Vagina (tissue), 2 donors: ENCODE measurements at regions not wholly inside any gene's neighbourhood (a gene's known extent, or its start where the extent isn't known, plus 50 kb on each side); places are given as distances from the start of the nearest gene placed in this dataset.

Source experiments
- DNase-seq, 2 donors: peaks; one replicate each; pipeline ENCODE4 v3.0.0-alpha.2; 2017; ENCODE audit errors: extremely low spot score in 2 of 2
- H3K27ac ChIP-seq: fragments of 200-600 bp; sonication (generic); one replicate; pipeline ENCODE4 v1.5.1; 2019
- H3K27me3 ChIP-seq: fragments of 200-600 bp; sonication (generic); one replicate; pipeline ENCODE4 v1.5.1; 2019
- H3K36me3 ChIP-seq, 2 donors: fragments of 200-600 bp; sonication (generic); one replicate each; pipeline ENCODE4 v1.5.1; 2017 to 2019
- H3K4me1 ChIP-seq: fragments of 200-600 bp; sonication (generic); one replicate; pipeline ENCODE4 v1.5.1; 2019
- H3K4me3 ChIP-seq, 2 donors: fragments of 200-600 bp; sonication (generic); 1 replicate in 1 of 2; 2 replicates in 1 of 2; pipeline ENCODE4 v1.5.1; 2016 to 2019
- H3K9me3 ChIP-seq: fragments of 200-600 bp; sonication (generic); one replicate; pipeline ENCODE4 v1.5.1; 2019
- CTCF ChIP-seq, 3 experiments: fragments of 450-650 bp in 2 of 3; fragments of 200-600 bp in 1 of 3; sonication (generic) in 1 of 3; IDR thresholded peaks; one replicate each; pipeline ENCODE4 v1.5.1; 2017 to 2019; ENCODE audit warnings: antibody characterized with exemption in 3 of 3, mild to moderate bottlenecking in 2 of 3, moderate library complexity in 2 of 3
- POLR2A ChIP-seq, 2 donors: fragments of 450-650 bp; IDR thresholded peaks; one replicate each; pipeline ENCODE4 v1.6.1; 2017; ENCODE audit warnings: antibody characterized with exemption in 2 of 2, mild to moderate bottlenecking in 2 of 2, moderate library complexity in 2 of 2
- POLR2AphosphoS5 ChIP-seq, 2 donors: sonication (generic); formaldehyde crosslinking; IDR thresholded peaks; one replicate each; pipeline ENCODE4 v1.9.0; 2017; ENCODE audit warnings: antibody characterized with exemption in 2 of 2, mild to moderate bottlenecking in 2 of 2, low read depth in 1 of 2; ENCODE audit not compliant: insufficient read depth in 1 of 2
- intact Hi-C: fragments of 100-400 bp; cut with DNase I; formaldehyde crosslinking; loops from one replicate; pipeline ENCODE4 v1.15.1; 2023

DNA sequence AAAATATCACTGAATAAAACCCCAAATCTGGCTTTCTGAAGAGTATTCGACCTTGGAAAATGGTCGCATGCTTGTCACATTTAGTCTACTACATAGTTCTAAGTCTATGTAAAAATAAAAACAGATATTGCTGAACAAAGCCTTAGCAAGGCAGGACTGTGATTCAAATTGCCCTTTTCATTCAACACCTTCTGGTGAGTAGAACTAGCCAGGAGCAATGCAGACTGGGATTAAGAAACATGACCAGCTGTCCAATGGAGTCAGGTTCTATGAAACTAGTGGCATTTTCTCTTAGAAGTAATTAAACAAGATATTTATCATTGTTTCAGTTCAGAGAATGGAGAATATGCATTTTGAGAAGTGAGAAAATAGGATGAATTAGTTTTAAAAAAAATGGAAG lies 1260.5 kb upstream of the ACVR2A start:
- Histone ChIP-seq H3K4me1 (no peaks in the 10 kb centered on the region), H3K27me3 (no peaks in the 10 kb centered on the region), H3K36me3 (no peaks in the 10 kb centered on the region), H3K9me3 (no peaks in the 10 kb centered on the region), H3K4me3 (no peak overlapping the region), H3K27ac (no peak overlapping the region)
- TF ChIP-seq POLR2A (IDR thresholded peaks at IDR 0.05) (no peak), CTCF (IDR thresholded peaks at IDR 0.05) (no peak), POLR2AphosphoS5 (IDR thresholded peaks at IDR 0.05; ENCODE audit: insufficient read depth in 1 of 2, low read depth in 1 of 2) (no peak)
- DNase-seq: no peak
- intact Hi-C loops: no loop called here

- Histone ChIP-seq H3K36me3 (no peaks in the 10 kb centered on the region), H3K27me3 (no peaks in the 10 kb centered on the region), H3K9me3 (no peaks in the 10 kb centered on the region), H3K4me1 (no peaks in the 10 kb centered on the region), H3K27ac (no peak overlapping the region), H3K4me3 (no peak overlapping the region)
- intact Hi-C loops: no loop called here
- TF ChIP-seq CTCF (IDR thresholded peaks at IDR 0.05) (no peak), POLR2AphosphoS5 (IDR thresholded peaks at IDR 0.05; ENCODE audit: insufficient read depth in 1 of 2, low read depth in 1 of 2) (no peak), POLR2A (IDR thresholded peaks at IDR 0.05) (no peak)
- no peak for DNase-seq
Observed at GRCh38 chr2:146579147-146579930, 1265.5 kb upstream of the ACVR2A start.

DNA sequence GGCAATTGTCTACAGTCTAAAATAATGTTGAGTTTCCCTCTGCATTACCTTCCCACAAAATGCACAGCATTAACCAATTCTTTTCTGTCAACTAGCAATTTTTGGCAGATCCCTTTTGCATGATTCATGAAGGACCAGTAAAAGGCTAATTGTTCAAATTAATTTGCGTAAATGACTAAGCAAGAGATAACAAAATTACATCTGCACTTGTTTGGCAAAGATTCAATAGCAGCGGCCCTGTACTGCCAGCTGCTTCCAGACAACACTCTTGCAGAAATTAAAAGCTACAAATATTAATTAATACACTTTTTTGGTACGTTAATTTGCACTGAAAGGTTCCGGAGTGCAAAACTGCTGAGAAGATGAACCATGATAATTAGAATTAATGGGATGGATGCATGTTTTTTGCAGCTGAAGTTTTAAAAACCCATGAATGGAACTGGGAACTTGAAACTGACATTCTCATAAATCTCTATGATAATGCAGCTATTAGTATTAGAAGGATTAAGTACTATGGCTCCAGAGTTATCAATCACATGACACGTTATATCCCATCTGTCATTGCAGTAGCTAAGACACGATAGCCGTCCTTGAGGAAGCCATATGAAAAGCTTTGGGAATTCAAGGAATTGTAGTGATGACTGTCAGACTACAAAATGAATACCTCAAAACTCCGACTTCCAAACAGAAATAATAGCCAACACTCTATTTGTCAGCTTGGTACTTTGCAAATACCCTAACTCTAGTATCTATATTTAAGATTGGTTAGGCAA lies 1268.3 kb upstream of the ACVR2A start:
- Histone ChIP-seq H3K4me1 (no peaks in the 10 kb centered on the region), H3K4me3 (no peak overlapping the region), H3K36me3 (no peaks in the 10 kb centered on the region), H3K27ac (no peak overlapping the region), H3K27me3 (no peaks in the 10 kb centered on the region), H3K9me3 (no peaks in the 10 kb centered on the region)
- TF ChIP-seq CTCF (IDR thresholded peaks at IDR 0.05) (no peak), POLR2AphosphoS5 (IDR thresholded peaks at IDR 0.05; ENCODE audit: insufficient read depth in 1 of 2, low read depth in 1 of 2) (no peak), POLR2A (IDR thresholded peaks at IDR 0.05) (no peak)
- DNase-seq: no peak
- intact Hi-C loops: no loop called here

DNA sequence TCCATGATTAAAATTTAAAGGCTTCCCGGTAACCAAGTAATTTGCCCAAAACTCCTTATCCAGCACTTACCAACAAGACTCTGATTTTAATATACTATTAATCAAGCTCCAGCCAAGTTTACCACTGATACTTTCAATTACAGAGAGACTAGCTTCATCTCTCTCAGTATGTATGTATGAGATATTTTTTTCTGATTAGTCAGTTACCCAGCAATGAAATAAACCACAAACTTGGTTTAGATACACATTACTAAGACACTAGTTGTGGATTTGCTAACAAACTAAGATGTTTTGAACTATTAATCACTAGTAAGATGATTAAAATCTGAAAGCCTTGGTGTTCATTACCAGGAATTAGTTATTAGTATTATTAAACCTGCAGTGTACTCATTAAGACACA lies 1272.2 kb upstream of the ACVR2A start:
- no peak overlapping the region for H3K4me3 ChIP-seq
- TF ChIP-seq POLR2AphosphoS5 (IDR thresholded peaks at IDR 0.05; ENCODE audit: insufficient read depth in 1 of 2, low read depth in 1 of 2) (no peak), POLR2A (IDR thresholded peaks at IDR 0.05) (no peak), CTCF (IDR thresholded peaks at IDR 0.05) (no peak)
- no peaks in the 10 kb centered on the region for H3K9me3 ChIP-seq
- no peaks in the 10 kb centered on the region for H3K36me3 ChIP-seq
- intact Hi-C loops: no loop called here
- H3K27me3 ChIP-seq: no peaks in the 10 kb centered on the region
- no peaks in the 10 kb centered on the region for H3K4me1 ChIP-seq
- no peak overlapping the region for H3K27ac ChIP-seq
- no peak for DNase-seq

GRCh38 chr2:146561996-146562395 lies 1282.8 kb upstream of the ACVR2A start:
- H3K27me3 ChIP-seq: no peaks in the 10 kb centered on the region
- H3K36me3 ChIP-seq: no peaks in the 10 kb centered on the region
- H3K9me3 ChIP-seq: no peaks in the 10 kb centered on the region
- no peak for DNase-seq
- no peak for TF ChIP-seq CTCF (IDR thresholded peaks at IDR 0.05)
- no peak for TF ChIP-seq POLR2AphosphoS5 (IDR thresholded peaks at IDR 0.05; ENCODE audit: insufficient read depth in 1 of 2, low read depth in 1 of 2)
- TF ChIP-seq POLR2A (IDR thresholded peaks at IDR 0.05): no peak
- intact Hi-C loops: no loop called here
- H3K4me1 ChIP-seq: no peaks in the 10 kb centered on the region
- no peak overlapping the region for H3K4me3 ChIP-seq
- no peak overlapping the region for H3K27ac ChIP-seq
